ENCODE measurements at regions not wholly inside any gene's neighbourhood (a gene's known extent, or its start where the extent isn't known, plus 50 kb on each side); places are given as distances from the start of the nearest gene placed in this dataset.

DNA sequence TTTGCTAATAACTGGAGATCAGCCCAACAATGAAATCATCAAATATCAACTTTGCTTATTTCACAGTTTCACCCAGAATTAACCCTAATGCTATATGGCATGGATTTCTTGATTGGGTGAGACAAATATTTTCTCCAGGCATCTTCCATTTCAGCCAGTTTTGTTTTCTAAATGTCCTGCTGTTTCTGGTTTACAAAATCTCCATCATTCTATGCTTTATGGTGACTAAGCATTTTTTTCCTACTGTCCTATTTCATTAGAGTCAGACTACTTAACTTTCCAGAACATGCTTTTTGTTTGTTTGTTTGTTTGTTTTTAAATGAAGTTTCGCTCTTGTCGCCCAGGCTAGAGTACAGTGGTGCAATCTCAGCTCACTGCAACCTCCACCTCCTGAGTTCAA lies 59.5 kb upstream of the EXOC2 start:
- TF ChIP-seq POLR2AphosphoS5 (IDR thresholded peaks at IDR 0.05; ENCODE audit: low read depth) (no peak), REST (IDR thresholded peaks at IDR 0.05; ENCODE audit: insufficient replicate concordance, low read depth) (no peak), SPI1 (IDR thresholded peaks at IDR 0.05; ENCODE audit: borderline replicate concordance, low read depth) (no peak), GABPA (IDR thresholded peaks at IDR 0.05; ENCODE audit: low read depth) (no peak)
- TF ChIP-seq, protein P1, sequence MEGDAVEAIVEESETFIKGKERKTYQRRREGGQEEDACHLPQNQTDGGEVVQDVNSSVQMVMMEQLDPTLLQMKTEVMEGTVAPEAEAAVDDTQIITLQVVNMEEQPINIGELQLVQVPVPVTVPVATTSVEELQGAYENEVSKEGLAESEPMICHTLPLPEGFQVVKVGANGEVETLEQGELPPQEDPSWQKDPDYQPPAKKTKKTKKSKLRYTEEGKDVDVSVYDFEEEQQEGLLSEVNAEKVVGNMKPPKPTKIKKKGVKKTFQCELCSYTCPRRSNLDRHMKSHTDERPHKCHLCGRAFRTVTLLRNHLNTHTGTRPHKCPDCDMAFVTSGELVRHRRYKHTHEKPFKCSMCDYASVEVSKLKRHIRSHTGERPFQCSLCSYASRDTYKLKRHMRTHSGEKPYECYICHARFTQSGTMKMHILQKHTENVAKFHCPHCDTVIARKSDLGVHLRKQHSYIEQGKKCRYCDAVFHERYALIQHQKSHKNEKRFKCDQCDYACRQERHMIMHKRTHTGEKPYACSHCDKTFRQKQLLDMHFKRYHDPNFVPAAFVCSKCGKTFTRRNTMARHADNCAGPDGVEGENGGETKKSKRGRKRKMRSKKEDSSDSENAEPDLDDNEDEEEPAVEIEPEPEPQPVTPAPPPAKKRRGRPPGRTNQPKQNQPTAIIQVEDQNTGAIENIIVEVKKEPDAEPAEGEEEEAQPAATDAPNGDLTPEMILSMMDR (IDR thresholded peaks at IDR 0.05; ENCODE audit: insufficient read depth, low read length), result no peak
- Histone ChIP-seq H3K27me3 (ENCODE audit: insufficient read depth, poor library complexity, severe bottlenecking) (no peaks in the 10 kb centered on the region), H3K4me3 (replicated peaks; ENCODE audit: insufficient read depth, low read length) (no peak overlapping the region)

GRCh38 chr6:751765-752164 lies 58.8 kb upstream of the EXOC2 start:
- Histone ChIP-seq H3K27me3 (ENCODE audit: insufficient read depth, poor library complexity, severe bottlenecking) (no peaks in the 10 kb centered on the region), H3K27ac (replicated peaks) (no peak overlapping the region), H3K4me3 (replicated peaks; ENCODE audit: insufficient read depth, low read length) (no peak overlapping the region)
- TF ChIP-seq REST (IDR thresholded peaks at IDR 0.05; ENCODE audit: insufficient replicate concordance, low read depth) (no peak), GABPA (IDR thresholded peaks at IDR 0.05; ENCODE audit: low read depth) (no peak), SPI1 (IDR thresholded peaks at IDR 0.05; ENCODE audit: borderline replicate concordance, low read depth) (no peak), POLR2AphosphoS5 (IDR thresholded peaks at IDR 0.05; ENCODE audit: low read depth) (no peak)
- TF ChIP-seq, protein P1 (IDR thresholded peaks at IDR 0.05; ENCODE audit: insufficient read depth, low read length), result no peak
- no peak for DNase-seq (ENCODE audit: low read depth in 1 of 2, low spot score in 1 of 2)

More for the DNA sequence above, 59.5 kb upstream of the EXOC2 start:
- H3K27ac ChIP-seq (replicated peaks), result no peak overlapping the region
- no peak for DNase-seq (ENCODE audit: low read depth in 1 of 2, low spot score in 1 of 2)

GRCh38 chr6:747921-748320 lies 55.0 kb upstream of the EXOC2 start:
- H3K27me3 ChIP-seq (ENCODE audit: insufficient read depth, poor library complexity, severe bottlenecking), result no peaks in the 10 kb centered on the region
- H3K27ac ChIP-seq (replicated peaks), result no peak overlapping the region
- DNase-seq (ENCODE audit: low read depth in 1 of 2, low spot score in 1 of 2), result no peak
- no peak for TF ChIP-seq POLR2AphosphoS5 (IDR thresholded peaks at IDR 0.05; ENCODE audit: low read depth)
- TF ChIP-seq, protein P1 (IDR thresholded peaks at IDR 0.05; ENCODE audit: insufficient read depth, low read length), result no peak
- H3K4me3 ChIP-seq (replicated peaks; ENCODE audit: insufficient read depth, low read length), result no peak overlapping the region

DNA sequence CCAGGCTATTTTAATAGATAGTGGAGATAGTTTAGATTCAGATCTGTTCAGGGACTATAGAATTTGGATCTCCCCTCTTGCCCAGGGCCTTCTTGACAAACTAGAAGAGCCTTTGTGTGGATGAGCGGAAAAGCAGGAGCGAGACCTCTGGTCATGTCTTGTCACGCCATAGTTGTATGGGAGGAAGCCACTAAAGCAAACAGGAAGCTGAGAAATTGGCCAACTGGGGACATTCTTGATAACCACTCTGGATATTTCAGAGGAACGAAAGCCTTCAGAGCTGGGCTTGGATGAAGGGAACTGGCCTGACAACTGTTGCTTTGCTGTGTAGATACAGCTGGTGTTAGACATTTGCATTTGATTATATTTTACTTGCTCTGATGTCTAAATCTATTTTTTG lies 54.1 kb upstream of the EXOC2 start:
- Histone ChIP-seq H3K4me3 (replicated peaks; ENCODE audit: insufficient read depth, low read length) (no peak overlapping the region), H3K27ac (replicated peaks) (no peak overlapping the region), H3K27me3 (ENCODE audit: insufficient read depth, poor library complexity, severe bottlenecking) (no peaks in the 10 kb centered on the region)
- no peak for DNase-seq (ENCODE audit: low read depth in 1 of 2, low spot score in 1 of 2)
- TF ChIP-seq, protein P1 (IDR thresholded peaks at IDR 0.05; ENCODE audit: insufficient read depth, low read length), result no peak
- no peak for TF ChIP-seq SPI1 (IDR thresholded peaks at IDR 0.05; ENCODE audit: borderline replicate concordance, low read depth)
- no peak for TF ChIP-seq REST (IDR thresholded peaks at IDR 0.05; ENCODE audit: insufficient replicate concordance, low read depth)
- no peak for TF ChIP-seq POLR2AphosphoS5 (IDR thresholded peaks at IDR 0.05; ENCODE audit: low read depth)
- TF ChIP-seq GABPA (IDR thresholded peaks at IDR 0.05; ENCODE audit: low read depth), result no peak

All from HL-60 (cell line).